ENCODE measurements at regions not wholly inside any gene's neighbourhood (a gene's known extent, or its start where the extent isn't known, plus 50 kb on each side); places are given as distances from the start of the nearest gene placed in this dataset.

- TF ChIP-seq CTCF (IDR thresholded peaks at IDR 0.05) (no peak), ZFX (IDR thresholded peaks at IDR 0.05; ENCODE audit: borderline replicate concordance) (no peak)
Observed at GRCh38 chr17:68662037-68662432, 60.9 kb upstream of the FAM20A start.
